Stimulated activated memory B cell treated with anti-CD40 and anti-IgM and Interleukin-4, amounts not matched to agents 10 μg/mL and 1 μg/mL and 100 μg/mL, for 72 hours (primary cell): ENCODE measurements at regions not wholly inside any gene's neighbourhood (a gene's known extent, or its start where the extent isn't known, plus 50 kb on each side); places are given as distances from the start of the nearest gene placed in this dataset.

Experiments used
- ATAC-seq: fragments of 150-1000 bp; cut with Tn5 transposase; 2 replicates; pipeline ENCODE4 v1.10.0; 2021
- H3K27ac Mint-ChIP-seq: one replicate; pipeline ENCODE4 v1.8.0; 2022; ENCODE audit warnings: mild to moderate bottlenecking, mixed read lengths
- H3K27me3 Mint-ChIP-seq: one replicate; pipeline ENCODE4 v1.8.0; 2022; ENCODE audit warnings: mixed read lengths
- H3K36me3 Mint-ChIP-seq: one replicate; pipeline ENCODE4 v1.8.0; 2022; ENCODE audit warnings: mixed read lengths
- H3K4me1 Mint-ChIP-seq: one replicate; pipeline ENCODE4 v1.8.0; 2022; ENCODE audit warnings: mixed read lengths
- H3K4me3 Mint-ChIP-seq: one replicate; pipeline ENCODE4 v1.8.0; 2022; ENCODE audit warnings: mild to moderate bottlenecking, moderate library complexity, mixed read lengths
- H3K9me3 Mint-ChIP-seq: one replicate; pipeline ENCODE4 v1.8.0; 2022; ENCODE audit warnings: mixed read lengths

- Mint-ChIP-seq H3K27ac (no peak overlapping the region), H3K36me3 (no peaks in the 10 kb centered on the region), H3K9me3 (peaks cover 9% of the 10 kb centered on the region), H3K27me3 (no peaks in the 10 kb centered on the region), H3K4me3 (no peak overlapping the region), H3K4me1 (no peaks in the 10 kb centered on the region)
- ATAC-seq = no peak
These were observed 52.9 kb upstream of the DEFB112 start for GRCh38 chr6:50102676-50103075.

DNA sequence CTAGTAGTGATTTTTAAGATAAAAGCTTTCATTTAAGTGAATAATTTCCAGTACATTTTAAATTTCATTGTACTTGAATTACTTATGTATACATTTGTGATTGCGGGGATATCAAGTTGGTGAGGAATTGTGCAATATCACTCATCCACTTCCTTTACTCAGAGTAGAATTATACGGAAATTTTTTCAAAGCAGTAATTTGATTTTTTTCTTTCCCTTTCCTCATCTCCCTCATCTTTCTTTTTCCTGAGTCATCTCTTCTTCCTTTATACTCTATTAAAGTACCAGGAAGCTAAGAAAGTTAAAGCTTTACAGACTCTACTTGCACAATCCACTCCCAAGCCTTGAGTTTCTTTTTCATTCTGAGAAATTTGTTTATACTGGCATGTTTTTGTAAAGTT lies 60.9 kb upstream of the DEFB112 start:
- Mint-ChIP-seq H3K4me3 (no peak overlapping the region), H3K27ac (no peak overlapping the region), H3K4me1 (no peaks in the 10 kb centered on the region), H3K36me3 (no peaks in the 10 kb centered on the region), H3K9me3 (peaks cover 5% of the 10 kb centered on the region), H3K27me3 (no peaks in the 10 kb centered on the region)
- no peak for ATAC-seq

GRCh38 chr6:50112981-50113857 lies 63.5 kb upstream of the DEFB112 start:
- no peaks in the 10 kb centered on the region for H3K36me3 Mint-ChIP-seq
- no peak overlapping the region for H3K27ac Mint-ChIP-seq
- no peak overlapping the region for H3K4me3 Mint-ChIP-seq
- no peaks in the 10 kb centered on the region for H3K9me3 Mint-ChIP-seq
- H3K27me3 Mint-ChIP-seq = no peaks in the 10 kb centered on the region
- H3K4me1 Mint-ChIP-seq = no peaks in the 10 kb centered on the region
- no peak for ATAC-seq

GRCh38 chr6:50116390-50116789 lies 66.7 kb upstream of the DEFB112 start:
- H3K27me3 Mint-ChIP-seq = no peaks in the 10 kb centered on the region

DNA sequence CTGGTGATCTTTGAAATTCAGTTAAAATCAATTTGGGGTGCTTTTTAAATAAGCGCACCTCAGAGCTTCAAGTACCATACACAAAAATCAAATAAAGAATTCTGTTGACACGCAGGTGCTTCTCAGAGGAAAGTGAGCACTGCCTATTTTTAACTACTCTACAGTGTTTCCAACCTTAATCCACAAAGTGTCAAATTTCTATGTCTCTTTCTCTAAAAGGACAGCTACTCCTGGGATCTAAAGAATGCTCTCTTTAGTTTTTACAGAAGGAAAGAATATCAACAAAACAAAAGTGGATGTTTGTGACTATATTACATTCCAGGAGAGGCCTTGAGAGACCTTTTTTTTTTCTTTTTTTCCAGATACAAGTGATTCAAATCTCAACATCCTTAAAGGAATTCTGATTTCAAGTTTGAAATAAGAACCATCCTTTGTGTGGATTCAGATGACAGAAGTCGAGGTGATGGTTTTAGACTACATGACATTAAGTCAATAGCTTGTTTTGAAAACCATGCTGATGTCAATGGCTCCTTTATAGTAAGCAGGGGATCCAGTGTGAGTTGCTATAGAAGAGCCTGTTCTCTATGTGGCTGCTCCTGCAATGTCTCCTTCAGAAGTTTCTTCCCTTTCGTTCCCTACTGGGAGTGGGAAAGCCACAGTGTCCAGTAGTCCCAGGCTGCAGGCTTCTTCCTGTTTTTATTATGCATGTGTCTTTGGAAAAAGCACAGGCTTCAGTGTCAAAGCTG lies 67.2 kb upstream of the DEFB112 start:
- no peak for ATAC-seq
- H3K9me3 Mint-ChIP-seq = peaks cover 3% of the 10 kb centered on the region
- H3K27me3 Mint-ChIP-seq = no peaks in the 10 kb centered on the region
- no peaks in the 10 kb centered on the region for H3K4me1 Mint-ChIP-seq
- H3K36me3 Mint-ChIP-seq = no peaks in the 10 kb centered on the region
- H3K27ac Mint-ChIP-seq = no peak overlapping the region
- no peak overlapping the region for H3K4me3 Mint-ChIP-seq

More at GRCh38 chr6:50116390-50116789, 66.7 kb upstream of the DEFB112 start:
- no peaks in the 10 kb centered on the region for H3K36me3 Mint-ChIP-seq
- no peaks in the 10 kb centered on the region for H3K4me1 Mint-ChIP-seq
- H3K27ac Mint-ChIP-seq = no peak overlapping the region
- ATAC-seq = no peak
- H3K4me3 Mint-ChIP-seq = no peak overlapping the region
- peaks cover 3% of the 10 kb centered on the region for H3K9me3 Mint-ChIP-seq

DNA sequence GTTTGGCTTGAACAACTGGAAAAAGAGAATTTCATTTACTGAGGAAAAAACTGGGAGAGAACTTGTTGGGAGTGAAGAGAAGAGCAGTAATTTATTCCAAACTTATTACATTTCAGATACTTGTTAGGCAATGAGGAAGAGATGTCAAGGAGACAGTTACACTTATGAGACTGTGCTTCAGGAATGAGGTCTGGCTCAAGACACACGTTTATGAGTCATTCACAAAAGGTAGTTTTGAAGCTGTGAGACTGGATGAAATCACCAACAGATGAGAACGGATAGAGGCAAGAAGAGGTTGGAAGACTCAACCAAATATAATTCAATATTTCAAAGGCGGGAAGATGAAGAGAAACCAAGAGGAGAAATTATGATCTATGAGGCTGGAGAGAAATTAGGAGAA lies 70.6 kb upstream of the DEFB112 start:
- no peaks in the 10 kb centered on the region for H3K27me3 Mint-ChIP-seq
- no peak overlapping the region for H3K27ac Mint-ChIP-seq
- no peaks in the 10 kb centered on the region for H3K36me3 Mint-ChIP-seq
- H3K9me3 Mint-ChIP-seq = peaks cover 3% of the 10 kb centered on the region
- H3K4me1 Mint-ChIP-seq = no peaks in the 10 kb centered on the region
- H3K4me3 Mint-ChIP-seq = no peak overlapping the region
- no peak for ATAC-seq

- H3K27ac Mint-ChIP-seq = no peak overlapping the region
- H3K27me3 Mint-ChIP-seq = no peaks in the 10 kb centered on the region
- H3K36me3 Mint-ChIP-seq = no peaks in the 10 kb centered on the region
- H3K9me3 Mint-ChIP-seq = peaks cover 3% of the 10 kb centered on the region
- H3K4me1 Mint-ChIP-seq = no peaks in the 10 kb centered on the region
- H3K4me3 Mint-ChIP-seq = no peak overlapping the region
- ATAC-seq = no peak
These were observed 74.0 kb upstream of the DEFB112 start for GRCh38 chr6:50123688-50124087.

- Mint-ChIP-seq H3K27ac (no peak overlapping the region), H3K4me1 (no peaks in the 10 kb centered on the region), H3K4me3 (no peak overlapping the region), H3K36me3 (no peaks in the 10 kb centered on the region), H3K27me3 (no peaks in the 10 kb centered on the region), H3K9me3 (peaks cover 3% of the 10 kb centered on the region)
- ATAC-seq = no peak
These were observed 74.8 kb upstream of the DEFB112 start for GRCh38 chr6:50124572-50124971.

DNA sequence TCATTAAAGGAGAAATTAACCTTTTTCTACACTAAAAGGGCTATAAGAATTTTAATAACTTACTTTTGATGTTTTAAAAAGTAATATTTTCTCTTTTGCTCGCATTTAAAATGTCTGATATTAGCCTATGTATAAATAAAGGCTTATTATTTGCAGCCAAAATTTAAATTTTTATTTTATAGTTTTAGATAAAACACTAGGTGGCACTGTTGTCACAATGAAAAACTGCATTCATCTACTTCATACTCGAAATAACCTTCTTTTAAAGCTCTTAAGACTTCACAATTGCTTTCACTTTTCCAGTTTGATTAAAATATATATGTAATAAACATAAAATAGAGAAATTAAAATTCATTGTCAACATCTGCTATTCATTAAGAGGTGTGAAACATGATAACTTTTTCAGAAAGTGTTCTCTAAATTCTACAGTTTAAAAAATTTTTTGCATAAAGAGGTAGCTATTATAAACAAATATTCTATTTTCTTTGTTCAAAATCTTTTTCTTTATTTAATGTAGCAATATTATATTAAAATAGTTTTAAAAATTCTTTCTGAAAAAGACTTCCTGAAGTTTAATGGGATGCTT lies 78.8 kb upstream of the DEFB112 start:
- Mint-ChIP-seq H3K9me3 (no peaks in the 10 kb centered on the region), H3K27ac (no peak overlapping the region), H3K27me3 (no peaks in the 10 kb centered on the region), H3K4me1 (no peaks in the 10 kb centered on the region), H3K36me3 (no peaks in the 10 kb centered on the region), H3K4me3 (no peak overlapping the region)
- no peak for ATAC-seq

GRCh38 chr6:50135968-50136367 lies 86.2 kb upstream of the DEFB112 start:
- Mint-ChIP-seq H3K4me1 (no peaks in the 10 kb centered on the region), H3K4me3 (no peak overlapping the region)
- ATAC-seq = no peak

GRCh38 chr6:50141100-50141499 lies 91.4 kb upstream of the DEFB112 start:
- Mint-ChIP-seq H3K4me3 (no peak overlapping the region), H3K27me3 (no peaks in the 10 kb centered on the region), H3K4me1 (no peaks in the 10 kb centered on the region), H3K27ac (no peak overlapping the region), H3K36me3 (no peaks in the 10 kb centered on the region), H3K9me3 (peaks cover 3% of the 10 kb centered on the region)
- no peak for ATAC-seq

More at GRCh38 chr6:50135968-50136367, 86.2 kb upstream of the DEFB112 start:
- Mint-ChIP-seq H3K27me3 (no peaks in the 10 kb centered on the region), H3K36me3 (no peaks in the 10 kb centered on the region), H3K9me3 (peaks cover 3% of the 10 kb centered on the region), H3K27ac (no peak overlapping the region)

GRCh38 chr6:50143011-50143719 lies 93.4 kb upstream of the DEFB112 start:
- H3K27me3 Mint-ChIP-seq = no peaks in the 10 kb centered on the region
- no peak overlapping the region for H3K4me3 Mint-ChIP-seq
- H3K9me3 Mint-ChIP-seq = peaks cover 3% of the 10 kb centered on the region
- no peak for ATAC-seq
- H3K4me1 Mint-ChIP-seq = no peaks in the 10 kb centered on the region
- no peaks in the 10 kb centered on the region for H3K36me3 Mint-ChIP-seq
- H3K27ac Mint-ChIP-seq = no peak overlapping the region

DNA sequence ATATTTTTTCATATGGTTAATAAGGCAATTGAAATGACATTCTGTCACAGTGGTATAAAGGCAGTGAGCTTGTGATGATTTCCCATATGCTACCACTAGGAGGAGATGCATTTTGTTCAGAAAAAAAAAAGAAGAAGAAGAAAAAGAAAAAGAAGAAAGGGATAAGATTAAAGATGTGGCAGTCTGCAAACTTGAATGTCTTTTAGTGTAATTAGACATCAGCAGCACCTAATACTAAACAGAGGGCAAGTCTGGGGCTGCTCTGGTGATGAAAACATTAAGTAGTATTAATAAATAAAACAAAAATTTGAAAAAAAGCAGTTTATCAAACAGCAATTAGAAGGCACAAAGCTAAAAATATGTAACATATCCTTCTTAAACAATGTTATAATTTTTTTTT lies 95.4 kb upstream of the DEFB112 start:
- Mint-ChIP-seq H3K4me1 (no peaks in the 10 kb centered on the region), H3K9me3 (peaks cover 6% of the 10 kb centered on the region), H3K27ac (no peak overlapping the region), H3K4me3 (no peak overlapping the region), H3K36me3 (no peaks in the 10 kb centered on the region), H3K27me3 (no peaks in the 10 kb centered on the region)
- no peak for ATAC-seq

- H3K27ac Mint-ChIP-seq = no peak overlapping the region
- no peak for ATAC-seq
- H3K27me3 Mint-ChIP-seq = no peaks in the 10 kb centered on the region
- H3K9me3 Mint-ChIP-seq = peaks cover 6% of the 10 kb centered on the region
- H3K36me3 Mint-ChIP-seq = no peaks in the 10 kb centered on the region
- no peak overlapping the region for H3K4me3 Mint-ChIP-seq
- H3K4me1 Mint-ChIP-seq = no peaks in the 10 kb centered on the region
These were observed 97.6 kb upstream of the DEFB112 start for GRCh38 chr6:50147371-50147770.

GRCh38 chr6:50180646-50181045 lies 130.9 kb upstream of the DEFB112 start:
- H3K27me3 Mint-ChIP-seq = no peaks in the 10 kb centered on the region
- no peak overlapping the region for H3K27ac Mint-ChIP-seq
- H3K9me3 Mint-ChIP-seq = peaks cover 25% of the 10 kb centered on the region
- no peak overlapping the region for H3K4me3 Mint-ChIP-seq
- H3K36me3 Mint-ChIP-seq = no peaks in the 10 kb centered on the region
- no peak for ATAC-seq
- H3K4me1 Mint-ChIP-seq = no peaks in the 10 kb centered on the region
